Chondrocyte (in vitro differentiated cells): ENCODE measurements at regions not wholly inside any gene's neighbourhood (a gene's known extent, or its start where the extent isn't known, plus 50 kb on each side); places are given as distances from the start of the nearest gene placed in this dataset.

ENCODE experiments used
- DNase-seq: peaks from one replicate; pipeline ENCODE4 v3.0.0; 2021; ENCODE audit warnings: mixed read lengths, low spot score
- H3K27ac Mint-ChIP-seq: one replicate; pipeline ENCODE4 v1.8.0; 2021; ENCODE audit warnings: mild to moderate bottlenecking, moderate library complexity, mixed read lengths; ENCODE audit not compliant: unreplicated experiment
- H3K27me3 Mint-ChIP-seq: 2 replicates; pipeline ENCODE4 v1.8.0; 2021; ENCODE audit warnings: low read depth, mixed read lengths
- H3K36me3 Mint-ChIP-seq: 2 replicates; pipeline ENCODE4 v1.8.0; 2021; ENCODE audit warnings: low read depth, mixed read lengths
- H3K4me1 Mint-ChIP-seq: 2 replicates; pipeline ENCODE4 v1.8.0; 2021; ENCODE audit warnings: low read depth, mild to moderate bottlenecking, mixed read lengths
- H3K4me3 Mint-ChIP-seq: one replicate; pipeline ENCODE4 v1.8.0; 2021; ENCODE audit warnings: mild to moderate bottlenecking, moderate library complexity, mixed read lengths; ENCODE audit not compliant: unreplicated experiment
- H3K9me3 Mint-ChIP-seq: 2 replicates; pipeline ENCODE4 v1.8.0; 2021; ENCODE audit warnings: low read depth, mixed read lengths
- TF ChIP-seq, protein P1 (sequence below): fragments of 200-600 bp; sonication (generic); IDR thresholded peaks from 2 replicates; pipeline ENCODE4 v1.5.0; 2021; ENCODE audit warnings: antibody characterized with exemption, mild to moderate bottlenecking, moderate library complexity

DNA sequence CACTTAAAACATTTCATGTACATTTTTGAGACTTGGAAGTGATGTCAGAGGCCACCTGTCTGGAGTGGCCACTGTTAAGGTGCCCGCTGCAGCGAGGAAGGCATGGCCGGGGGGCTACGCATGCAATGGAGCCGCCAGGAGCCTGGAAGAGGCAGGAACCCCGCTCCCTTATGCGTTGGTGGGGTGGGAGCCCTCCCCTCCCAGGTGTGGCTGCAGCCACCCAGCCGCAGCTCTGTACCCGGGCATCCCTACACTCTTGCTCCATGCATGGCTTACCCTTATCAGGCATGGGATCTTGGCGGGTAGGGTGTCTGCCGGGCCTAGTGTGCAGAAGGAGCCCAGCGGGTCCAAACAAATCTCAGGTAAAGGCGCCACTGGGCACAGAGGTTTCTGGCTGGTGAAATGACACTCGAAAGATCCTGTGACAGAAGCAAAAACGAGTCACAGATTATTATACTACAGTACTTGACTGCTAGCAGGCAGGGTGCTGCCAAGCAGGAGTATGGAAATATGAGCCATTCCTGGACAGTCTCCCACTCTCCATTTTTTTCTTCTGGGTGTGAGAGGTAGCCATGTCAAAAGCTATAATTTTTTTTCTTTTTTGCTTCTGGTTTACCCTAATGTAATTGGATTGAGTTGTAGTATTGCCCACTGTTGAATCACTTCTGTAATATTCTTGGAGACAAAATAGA is 1606.3 kb upstream of the MIR17HG start:
- Mint-ChIP-seq H3K36me3 (no peaks in the 10 kb centered on the region), H3K9me3 (no peaks in the 10 kb centered on the region), H3K27me3 (no peaks in the 10 kb centered on the region), H3K4me1 (peaks cover 2% of the 10 kb centered on the region), H3K27ac (no peak overlapping the region), H3K4me3 (no peak overlapping the region)
- TF ChIP-seq, protein P1, sequence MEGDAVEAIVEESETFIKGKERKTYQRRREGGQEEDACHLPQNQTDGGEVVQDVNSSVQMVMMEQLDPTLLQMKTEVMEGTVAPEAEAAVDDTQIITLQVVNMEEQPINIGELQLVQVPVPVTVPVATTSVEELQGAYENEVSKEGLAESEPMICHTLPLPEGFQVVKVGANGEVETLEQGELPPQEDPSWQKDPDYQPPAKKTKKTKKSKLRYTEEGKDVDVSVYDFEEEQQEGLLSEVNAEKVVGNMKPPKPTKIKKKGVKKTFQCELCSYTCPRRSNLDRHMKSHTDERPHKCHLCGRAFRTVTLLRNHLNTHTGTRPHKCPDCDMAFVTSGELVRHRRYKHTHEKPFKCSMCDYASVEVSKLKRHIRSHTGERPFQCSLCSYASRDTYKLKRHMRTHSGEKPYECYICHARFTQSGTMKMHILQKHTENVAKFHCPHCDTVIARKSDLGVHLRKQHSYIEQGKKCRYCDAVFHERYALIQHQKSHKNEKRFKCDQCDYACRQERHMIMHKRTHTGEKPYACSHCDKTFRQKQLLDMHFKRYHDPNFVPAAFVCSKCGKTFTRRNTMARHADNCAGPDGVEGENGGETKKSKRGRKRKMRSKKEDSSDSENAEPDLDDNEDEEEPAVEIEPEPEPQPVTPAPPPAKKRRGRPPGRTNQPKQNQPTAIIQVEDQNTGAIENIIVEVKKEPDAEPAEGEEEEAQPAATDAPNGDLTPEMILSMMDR, result no peak
- DNase-seq, result peak; percentile 64

GRCh38 chr13:89746554-89746953 is 1600.9 kb upstream of the MIR17HG start:
- no peak overlapping the region for H3K27ac Mint-ChIP-seq
- no peak overlapping the region for H3K4me3 Mint-ChIP-seq
- H3K27me3 Mint-ChIP-seq, result no peaks in the 10 kb centered on the region
- H3K4me1 Mint-ChIP-seq, result peaks cover 22% of the 10 kb centered on the region
- H3K9me3 Mint-ChIP-seq, result no peaks in the 10 kb centered on the region
- no peaks in the 10 kb centered on the region for H3K36me3 Mint-ChIP-seq
- TF ChIP-seq, protein P1, result no peak
- DNase-seq, result no peak

- Mint-ChIP-seq H3K36me3 (no peaks in the 10 kb centered on the region), H3K9me3 (no peaks in the 10 kb centered on the region), H3K4me3 (no peak overlapping the region), H3K27me3 (no peaks in the 10 kb centered on the region), H3K27ac (no peak overlapping the region), H3K4me1 (peaks cover 22% of the 10 kb centered on the region)
- no peak for DNase-seq
- TF ChIP-seq, protein P1, result no peak
These were observed 1598.8 kb upstream of the MIR17HG start for GRCh38 chr13:89748716-89749115.

GRCh38 chr13:89749888-89750287 is 1597.6 kb upstream of the MIR17HG start:
- TF ChIP-seq, protein P1, result no peak
- Mint-ChIP-seq H3K36me3 (no peaks in the 10 kb centered on the region), H3K4me3 (no peak overlapping the region), H3K4me1 (peaks cover 22% of the 10 kb centered on the region), H3K27me3 (no peaks in the 10 kb centered on the region), H3K27ac (peak overlapping the region; percentile 8), H3K9me3 (no peaks in the 10 kb centered on the region)
- no peak for DNase-seq

- no peak overlapping the region for H3K27ac Mint-ChIP-seq
These were observed 1597.1 kb upstream of the MIR17HG start for GRCh38 chr13:89750371-89750770.

More at GRCh38 chr13:89750371-89750770, 1597.1 kb upstream of the MIR17HG start:
- Mint-ChIP-seq H3K4me3 (no peak overlapping the region), H3K27me3 (no peaks in the 10 kb centered on the region), H3K36me3 (no peaks in the 10 kb centered on the region), H3K9me3 (no peaks in the 10 kb centered on the region), H3K4me1 (peaks cover 22% of the 10 kb centered on the region)
- DNase-seq, result no peak
- TF ChIP-seq, protein P1, result no peak
